GM12891 (cell line): ENCODE measurements at regions not wholly inside any gene's neighbourhood (a gene's known extent, or its start where the extent isn't known, plus 50 kb on each side); places are given as distances from the start of the nearest gene placed in this dataset.

Experiments
- POLR2A ChIP-seq: IDR thresholded peaks from 2 replicates; pipeline ENCODE4 v1.6.1; 2011; ENCODE audit warnings: low read depth, low read length, control low read depth
- POLR2AphosphoS5 ChIP-seq: IDR thresholded peaks from 2 replicates; pipeline ENCODE4 v1.6.1; 2011; ENCODE audit warnings: low read depth, low read length, control low read depth
- POU2F2 ChIP-seq: IDR thresholded peaks from 2 replicates; pipeline ENCODE4 v1.6.1; 2011; ENCODE audit warnings: low read depth, mild to moderate bottlenecking, control low read depth, low read length, moderate library complexity
- TAF1 ChIP-seq: IDR thresholded peaks from 2 replicates; pipeline ENCODE4 v1.6.1; 2011; ENCODE audit warnings: low read depth, low read length, control low read depth

GRCh38 chr3:80580146-80580545, 812.3 kb upstream of the ROBO1 start:
- TF ChIP-seq POLR2A = no peak
- TF ChIP-seq TAF1 = no peak
- no peak for TF ChIP-seq POU2F2
- no peak for TF ChIP-seq POLR2AphosphoS5
